NCI-H345 (cell line): ENCODE measurements at regions not wholly inside any gene's neighbourhood (a gene's known extent, or its start where the extent isn't known, plus 50 kb on each side); places are given as distances from the start of the nearest gene placed in this dataset.
"Not testable (repeated sequence)": the region's sequence is repeated elsewhere in the genome, so short reads cannot be mapped to it uniquely, and the experiment has no call there.

Experiments used
- DNase-seq: peaks from one replicate; lab custom pipeline; 2025; lab: John Stamatoyannopoulos, UW

- not testable (repeated sequence) for DNase-seq
Observed at GRCh38 chr1:228796945-228797344, 61.7 kb downstream of the RHOU start.

- no peak for DNase-seq
Observed at GRCh38 chr1:228798035-228798434, 62.8 kb downstream of the RHOU start.

- no peak for DNase-seq
Observed at GRCh38 chr1:228798548-228798947, 63.3 kb downstream of the RHOU start.

DNA sequence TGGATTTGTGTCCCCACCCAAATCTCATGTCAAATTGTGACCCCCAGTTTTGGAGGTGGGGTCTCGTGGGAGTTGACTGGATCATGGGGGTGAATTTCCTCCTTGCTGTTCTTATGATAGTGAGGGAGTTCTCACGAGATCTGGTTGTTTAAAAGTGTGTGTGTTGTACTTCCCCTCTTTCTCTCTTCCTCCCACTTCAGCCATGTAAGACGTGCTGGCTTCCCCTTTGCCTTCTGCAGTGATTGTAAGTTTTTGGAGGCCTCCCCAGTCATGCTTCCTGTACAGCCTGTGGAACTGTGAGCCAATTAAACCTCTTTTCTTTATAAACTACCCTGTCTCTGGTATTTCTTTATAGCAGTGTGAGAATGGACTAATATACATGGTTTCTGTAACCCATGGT lies 64.6 kb downstream of the RHOU start:
- no peak for DNase-seq

GRCh38 chr1:228801068-228801467 lies 65.8 kb downstream of the RHOU start:
- no peak for DNase-seq

GRCh38 chr1:228802386-228803220 lies 67.3 kb downstream of the RHOU start:
- peak; percentile 53 for DNase-seq

DNA sequence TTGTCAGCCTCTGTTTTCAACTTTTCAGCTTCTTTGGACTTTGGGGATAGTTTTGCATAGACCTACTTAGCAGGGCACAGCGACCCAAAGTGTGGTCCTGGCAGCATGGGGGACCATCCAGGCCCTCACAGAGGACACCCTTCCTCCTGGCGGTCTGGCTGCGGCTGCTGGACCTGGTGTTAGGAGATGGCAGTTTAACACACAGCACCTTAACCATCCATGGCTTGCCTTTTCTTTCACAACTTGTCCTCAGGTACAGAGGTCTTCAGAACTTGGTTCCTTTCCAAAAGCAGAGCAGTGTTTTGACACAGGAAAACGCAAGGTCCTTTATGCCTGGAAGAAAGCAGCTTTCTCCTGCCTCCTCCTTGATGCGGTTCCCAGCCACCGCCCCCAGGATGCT lies 68.1 kb downstream of the RHOU start:
- no peak for DNase-seq

- DNase-seq = no peak
Observed at GRCh38 chr1:228804173-228804572, 68.9 kb downstream of the RHOU start.

DNA sequence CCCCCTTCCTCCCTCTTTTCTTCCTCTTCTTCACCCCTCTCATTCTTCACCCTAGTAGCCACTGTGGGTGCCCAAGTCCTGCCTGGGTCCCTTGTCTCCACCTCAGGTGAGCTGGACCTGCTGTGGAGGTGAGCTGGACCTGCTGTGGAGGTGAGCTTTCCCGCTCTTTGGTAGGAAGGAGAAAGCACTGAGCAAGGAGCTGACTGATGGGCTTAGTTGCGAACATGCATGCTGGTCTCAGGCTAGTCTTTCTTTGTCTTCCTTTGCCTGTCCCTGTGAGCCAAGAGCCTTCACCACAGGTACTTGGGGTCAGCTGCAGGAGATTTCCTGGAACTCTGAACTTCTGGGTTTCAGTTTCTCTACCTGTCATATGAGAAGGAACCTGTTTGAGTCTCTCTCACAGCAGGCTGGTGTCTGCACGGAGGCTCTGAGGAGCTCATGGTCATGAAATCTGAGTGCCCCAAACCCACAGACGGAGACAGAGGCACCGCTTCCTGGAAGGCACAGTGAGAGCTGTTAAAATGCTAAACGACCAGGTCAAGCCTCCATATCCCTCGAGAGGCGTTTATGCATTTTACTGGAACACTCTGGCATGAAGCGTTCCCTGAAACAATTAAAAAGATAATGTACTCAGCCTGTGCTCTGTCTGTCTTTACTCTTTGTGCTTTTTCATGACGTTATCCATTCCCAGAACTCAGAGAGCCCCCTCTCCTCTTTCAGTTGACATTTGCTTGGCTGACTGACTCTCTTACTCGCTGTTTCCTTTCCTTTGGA lies 69.5 kb downstream of the RHOU start:
- no peak for DNase-seq

DNA sequence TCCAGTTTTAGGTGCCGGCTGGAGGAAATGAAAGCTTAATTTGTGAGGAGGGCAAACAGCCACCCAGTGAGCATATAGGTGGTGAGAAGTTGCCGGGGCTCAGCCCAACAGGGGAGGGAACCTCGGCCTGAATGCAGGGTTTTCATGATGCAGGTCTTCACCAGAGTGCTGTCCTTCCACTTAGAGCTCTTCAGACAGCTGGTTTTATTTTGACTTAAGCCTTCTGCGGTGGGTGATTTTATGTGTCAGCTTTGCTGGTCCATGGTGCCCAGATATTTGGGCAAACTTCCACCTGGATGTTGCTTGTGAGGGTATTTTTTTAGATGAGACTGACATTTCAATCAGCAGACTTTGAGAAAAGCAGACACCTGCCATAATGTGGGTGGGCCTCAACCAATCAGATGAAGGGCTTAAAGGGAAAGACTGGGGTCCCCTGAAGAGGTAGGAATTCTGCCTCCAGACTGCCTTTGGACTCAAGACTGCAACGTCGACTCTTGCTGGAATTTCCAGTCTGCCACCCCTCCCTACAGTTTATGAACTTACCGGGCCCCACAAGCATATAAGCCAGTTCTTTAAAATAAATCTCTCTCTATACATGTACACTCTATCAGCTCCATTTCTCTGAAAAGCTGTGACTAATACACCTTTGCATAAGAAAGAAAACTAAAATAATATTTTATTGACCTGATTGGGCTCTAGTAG lies 72.8 kb downstream of the RHOU start:
- no peak for DNase-seq

DNA sequence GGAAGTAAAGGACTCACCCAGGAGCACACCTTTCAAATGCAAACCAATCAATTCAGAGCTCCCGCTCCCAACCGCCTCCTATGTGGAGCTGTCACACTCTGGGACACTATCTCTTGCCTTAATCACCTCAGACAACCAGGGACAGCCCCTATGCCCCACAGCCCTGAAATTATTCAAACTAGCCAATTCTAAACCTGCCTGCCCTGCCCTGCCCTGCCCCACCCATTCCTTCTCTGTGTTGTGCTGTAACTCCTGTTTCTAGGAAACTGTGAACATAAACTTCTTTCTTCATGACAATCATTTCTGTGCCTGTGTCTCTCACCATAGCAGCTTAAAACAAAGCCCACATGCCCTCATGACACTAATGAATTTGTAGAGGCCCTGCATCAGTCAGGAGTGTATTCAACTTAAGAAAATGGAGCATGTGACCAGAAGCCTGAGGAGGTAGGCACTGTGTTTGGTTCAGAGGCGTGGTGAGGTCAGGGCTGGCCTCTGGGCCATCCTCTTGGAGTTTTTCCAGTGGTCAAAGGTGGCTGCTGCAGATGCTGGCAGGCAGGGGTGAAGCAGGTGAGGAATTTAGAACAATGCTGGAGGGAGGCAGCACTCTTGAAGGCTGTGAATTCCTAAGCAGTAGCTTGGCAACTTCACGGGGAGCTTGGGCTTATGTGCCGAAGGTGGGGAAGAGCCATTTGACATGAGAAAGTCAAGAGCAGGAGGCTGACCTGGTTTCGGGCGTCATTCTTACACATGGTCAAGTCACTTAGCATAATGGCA lies 74.5 kb downstream of the RHOU start:
- no peak for DNase-seq

- no peak for DNase-seq
Observed at GRCh38 chr1:228810395-228810758, 75.1 kb downstream of the RHOU start.

GRCh38 chr1:228810878-228811711 lies 75.8 kb downstream of the RHOU start:
- DNase-seq = no peak

- DNase-seq = no peak
Observed at GRCh38 chr1:228811712-228812305, 76.5 kb downstream of the RHOU start.

DNA sequence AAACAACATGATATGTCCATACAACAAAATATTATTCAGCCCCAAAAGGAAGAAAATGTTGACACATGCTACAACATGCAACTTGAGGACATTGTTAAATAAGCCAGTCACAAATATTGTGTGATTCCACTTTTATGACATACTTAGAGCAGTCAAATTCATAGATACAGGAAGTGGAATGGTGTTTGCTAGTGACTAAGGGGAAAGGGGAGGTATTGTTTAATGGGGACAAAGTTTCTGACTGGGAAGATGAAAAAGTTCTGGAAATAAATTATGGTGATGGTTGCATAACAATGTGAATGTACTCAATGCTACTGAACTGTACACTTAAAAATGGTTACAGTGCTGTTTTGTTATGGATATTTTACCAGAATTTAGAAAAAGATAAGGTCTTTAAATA lies 77.7 kb downstream of the RHOU start:
- DNase-seq = no peak

GRCh38 chr1:228814176-228814575 lies 78.9 kb downstream of the RHOU start:
- DNase-seq = no peak

- no peak for DNase-seq
Observed at GRCh38 chr1:228818296-228818695, 83.0 kb downstream of the RHOU start.

DNA sequence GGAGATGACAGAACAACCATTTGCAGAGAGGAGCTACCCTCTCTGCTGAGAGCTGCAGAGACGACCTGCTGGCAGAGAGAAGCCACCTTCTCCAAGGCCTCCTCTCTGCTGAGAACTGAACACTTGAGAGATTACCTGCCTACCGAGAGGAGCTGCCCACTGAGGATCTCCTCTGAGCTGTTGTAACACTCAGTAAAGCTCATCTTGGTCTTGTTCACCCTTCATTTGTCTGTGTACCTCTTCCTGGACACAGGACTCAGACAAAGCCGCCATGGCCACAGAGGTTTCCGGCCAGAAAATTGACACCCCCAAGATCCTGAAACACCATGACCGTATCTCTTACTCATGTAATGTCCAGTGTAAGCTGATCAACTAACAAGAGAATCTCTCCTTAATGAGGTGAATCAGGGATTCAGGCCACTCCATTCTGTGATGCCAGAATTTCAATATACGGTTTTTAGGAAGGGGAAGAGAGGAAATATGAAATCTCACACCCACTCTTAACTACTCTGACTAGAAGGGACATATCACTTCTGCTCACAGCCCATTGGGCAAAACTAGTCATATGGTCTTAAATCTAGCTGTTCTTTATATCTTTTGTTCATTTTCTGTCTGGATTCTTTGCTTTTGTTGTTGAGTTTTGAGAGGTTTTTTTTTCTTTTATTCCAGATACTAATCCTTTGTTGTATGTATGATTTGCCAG lies 83.8 kb downstream of the RHOU start:
- DNase-seq = no peak

- DNase-seq = no peak
Observed at GRCh38 chr1:228821252-228821651, 86.0 kb downstream of the RHOU start.

GRCh38 chr1:228823200-228823599 lies 87.9 kb downstream of the RHOU start:
- no peak for DNase-seq
